Midbrain (tissue), 1 donor: ENCODE measurements at regions not wholly inside any gene's neighbourhood (a gene's known extent, or its start where the extent isn't known, plus 50 kb on each side); places are given as distances from the start of the nearest gene placed in this dataset.
A peak's percentile ranks its signal among the peaks of the same experiment; 100 is the strongest.
"Not testable (repeated sequence)": the region's sequence is repeated elsewhere in the genome, so short reads cannot be mapped to it uniquely, and the experiment has no call there.

Source experiments
- DNase-seq: peaks from one replicate; lab custom pipeline; 2025; lab: John Stamatoyannopoulos, UW

- DNase-seq = no peak
Measured at GRCh38 chr17:72555052-72555451, 434.2 kb downstream of the SOX9 start.

- DNase-seq = peak; percentile 63
Measured at GRCh38 chr17:72556944-72557826, 436.4 kb downstream of the SOX9 start.

GRCh38 chr17:72558971-72559476 is 438.2 kb downstream of the SOX9 start:
- no peak for DNase-seq

- DNase-seq = peak; percentile 55
Measured at GRCh38 chr17:72560303-72561247, 439.8 kb downstream of the SOX9 start.

GRCh38 chr17:72561266-72561665 is 440.4 kb downstream of the SOX9 start:
- DNase-seq = no peak

- no peak for DNase-seq
Measured at GRCh38 chr17:72561680-72562079, 440.9 kb downstream of the SOX9 start.

- no peak for DNase-seq
Measured at GRCh38 chr17:72562615-72563188, 441.9 kb downstream of the SOX9 start.

GRCh38 chr17:72563952-72564351 is 443.1 kb downstream of the SOX9 start:
- DNase-seq = no peak

GRCh38 chr17:72565006-72565405 is 444.2 kb downstream of the SOX9 start:
- DNase-seq = no peak

- DNase-seq = no peak
Measured at GRCh38 chr17:72565758-72566157, 444.9 kb downstream of the SOX9 start.

GRCh38 chr17:72566671-72567484 is 446.1 kb downstream of the SOX9 start:
- no peak for DNase-seq

- no peak for DNase-seq
Measured at GRCh38 chr17:72567774-72568173, 447.0 kb downstream of the SOX9 start.

GRCh38 chr17:72569148-72569946 is 448.5 kb downstream of the SOX9 start:
- no peak for DNase-seq

- DNase-seq = no peak
Measured at GRCh38 chr17:72571813-72572396, 451.1 kb downstream of the SOX9 start.

GRCh38 chr17:72572604-72573491 is 452.0 kb downstream of the SOX9 start:
- no peak for DNase-seq

- not testable (repeated sequence) for DNase-seq
Measured at GRCh38 chr17:72573492-72573801, 452.6 kb downstream of the SOX9 start.

GRCh38 chr17:72574675-72575510 is 454.1 kb downstream of the SOX9 start:
- DNase-seq = no peak

GRCh38 chr17:72575542-72576233 is 454.9 kb downstream of the SOX9 start:
- no peak for DNase-seq
